ENCODE measurements at regions not wholly inside any gene's neighbourhood (a gene's known extent, or its start where the extent isn't known, plus 50 kb on each side); places are given as distances from the start of the nearest gene placed in this dataset.
"Not testable (repeated sequence)": the region's sequence is repeated elsewhere in the genome, so short reads cannot be mapped to it uniquely, and the experiment has no call there.

GRCh38 chr10:84945791-84946190, 617.4 kb downstream of the CCSER2 start:
- no peak for DNase-seq

GRCh38 chr10:84946904-84947303, 618.5 kb downstream of the CCSER2 start:
- no peak for DNase-seq

- DNase-seq: no peak
These were observed 620.3 kb downstream of the CCSER2 start for GRCh38 chr10:84948644-84949043.

- no peak for DNase-seq
These were observed 623.2 kb downstream of the CCSER2 start for GRCh38 chr10:84951616-84952015.

GRCh38 chr10:84957427-84957826, 629.0 kb downstream of the CCSER2 start:
- DNase-seq: no peak

- no peak for DNase-seq
These were observed 637.1 kb downstream of the CCSER2 start for GRCh38 chr10:84965468-84965867.

GRCh38 chr10:84966708-84967441, 638.5 kb downstream of the CCSER2 start:
- no peak for DNase-seq

- not testable (repeated sequence) for DNase-seq
These were observed 640.9 kb downstream of the CCSER2 start for GRCh38 chr10:84969297-84969696.

GRCh38 chr10:84987039-84987438, 658.6 kb downstream of the CCSER2 start:
- no peak for DNase-seq

- DNase-seq: no peak
These were observed 659.6 kb downstream of the CCSER2 start for GRCh38 chr10:84988011-84988410.

GRCh38 chr10:84990713-84991112, 662.3 kb downstream of the CCSER2 start:
- no peak for DNase-seq

- no peak for DNase-seq
These were observed 662.9 kb downstream of the CCSER2 start for GRCh38 chr10:84991301-84991700.

GRCh38 chr10:84993251-84994035, 665.1 kb downstream of the CCSER2 start:
- DNase-seq: no peak

GRCh38 chr10:84994722-84995121, 666.3 kb downstream of the CCSER2 start:
- no peak for DNase-seq

GRCh38 chr10:84996580-84996979, 668.2 kb downstream of the CCSER2 start:
- DNase-seq: no peak

GRCh38 chr10:84997870-84998269, 669.5 kb downstream of the CCSER2 start:
- no peak for DNase-seq

GRCh38 chr10:84999929-85000328, 671.5 kb downstream of the CCSER2 start:
- no peak for DNase-seq

- DNase-seq: no peak
These were observed 674.7 kb downstream of the CCSER2 start for GRCh38 chr10:85003083-85003482.

- DNase-seq: no peak
These were observed 680.2 kb downstream of the CCSER2 start for GRCh38 chr10:85008488-85009184.

GRCh38 chr10:85012305-85012704, 683.9 kb downstream of the CCSER2 start:
- no peak for DNase-seq

GRCh38 chr10:85026878-85027467, 698.6 kb downstream of the CCSER2 start:
- no peak for DNase-seq

- DNase-seq: no peak
These were observed 704.6 kb downstream of the CCSER2 start for GRCh38 chr10:85032981-85033380.

GRCh38 chr10:85036661-85037060, 708.3 kb downstream of the CCSER2 start:
- no peak for DNase-seq

Data from CD4-positive, alpha-beta T cell treated with Interleukin-6 for 4 hours (primary cell).